ENCODE measurements at regions not wholly inside any gene's neighbourhood (a gene's known extent, or its start where the extent isn't known, plus 50 kb on each side); places are given as distances from the start of the nearest gene placed in this dataset.
"Not testable (repeated sequence)": the region's sequence is repeated elsewhere in the genome, so short reads cannot be mapped to it uniquely, and the experiment has no call there.

DNA sequence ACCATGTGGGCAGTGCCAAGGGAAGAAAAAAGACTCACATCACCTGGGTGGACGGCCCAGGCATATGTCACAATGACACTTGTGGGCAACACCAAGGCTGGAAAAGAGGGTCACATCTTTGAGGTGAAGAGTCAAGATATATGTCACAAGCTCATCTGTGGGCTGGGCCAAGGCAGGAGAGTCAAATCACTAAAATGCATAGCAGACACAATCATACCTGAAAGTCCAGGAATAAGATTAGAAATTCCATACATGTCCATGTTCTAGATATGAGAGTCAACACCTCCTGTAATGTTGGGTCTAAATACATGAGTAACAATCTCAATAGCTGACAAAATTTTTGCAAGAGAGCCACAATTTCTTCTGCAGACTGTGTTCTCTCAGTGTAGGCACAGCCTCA lies 145.0 kb downstream of the ZNF675 start:
- TF ChIP-seq CEBPB (IDR thresholded peaks at IDR 0.05) (no peak), SREBF2 (IDR thresholded peaks at IDR 0.05) (no peak), HEYL (CRISPR knock-in tag; IDR thresholded peaks at IDR 0.05) (no peak), RARB (CRISPR knock-in tag; IDR thresholded peaks at IDR 0.05) (no peak), MYC (IDR thresholded peaks at IDR 0.05; ENCODE audit: borderline replicate concordance, low read length) (no peak), ZNF302 (CRISPR knock-in tag; IDR thresholded peaks at IDR 0.05) (no peak), ESRRA (IDR thresholded peaks at IDR 0.05; ENCODE audit: borderline replicate concordance, low read length) (no peak), POLR2AphosphoS2 (conservative IDR thresholded peaks at IDR 0.05; ENCODE audit: low read length) (no peak)
- TF ChIP-seq, protein P1, sequence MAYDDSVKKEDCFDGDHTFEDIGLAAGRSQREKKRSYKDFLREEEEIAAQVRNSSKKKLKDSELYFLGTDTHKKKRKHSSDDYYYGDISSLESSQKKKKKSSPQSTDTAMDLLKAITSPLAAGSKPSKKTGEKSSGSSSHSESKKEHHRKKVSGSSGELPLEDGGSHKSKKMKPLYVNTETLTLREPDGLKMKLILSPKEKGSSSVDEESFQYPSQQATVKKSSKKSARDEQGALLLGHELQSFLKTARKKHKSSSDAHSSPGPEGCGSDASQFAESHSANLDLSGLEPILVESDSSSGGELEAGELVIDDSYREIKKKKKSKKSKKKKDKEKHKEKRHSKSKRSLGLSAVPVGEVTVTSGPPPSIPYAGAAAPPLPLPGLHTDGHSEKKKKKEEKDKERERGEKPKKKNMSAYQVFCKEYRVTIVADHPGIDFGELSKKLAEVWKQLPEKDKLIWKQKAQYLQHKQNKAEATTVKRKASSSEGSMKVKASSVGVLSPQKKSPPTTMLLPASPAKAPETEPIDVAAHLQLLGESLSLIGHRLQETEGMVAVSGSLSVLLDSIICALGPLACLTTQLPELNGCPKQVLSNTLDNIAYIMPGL (CRISPR knock-in tag; IDR thresholded peaks at IDR 0.05; ENCODE audit: borderline replicate concordance): no peak
- ATAC-seq: no peak
- ChIA-PET CTCF (no interaction called here), POLR2A (no interaction called here)
- DNase-seq (ENCODE audit: low read depth in 1 of 2, low spot score in 1 of 2): no peak
- Histone ChIP-seq H3K4me3 (no peak overlapping the region), H3K9me3 (peaks cover 35% of the 10 kb centered on the region), H3K4me2 (no peak overlapping the region), H3K4me1 (no peaks in the 10 kb centered on the region), H3K27ac (no peak overlapping the region)
- no peak for FAIRE-seq
- WGBS (ENCODE audit: missing lambda C conversion rate): 5% methylated on average over 1 of the region's 1 CpG

GRCh38 chr19:23540180-23540579 lies 144.9 kb upstream of the ZNF91 start:
- FAIRE-seq; CTCF ChIA-PET; ATAC-seq; DNase-seq (ENCODE audit: low read depth in 1 of 2, low spot score in 1 of 2); H3K4me1 ChIP-seq; H3K4me3 ChIP-seq; POLR2A ChIA-PET; H3K27ac ChIP-seq; H3K4me2 ChIP-seq: not testable (repeated sequence)
- WGBS (ENCODE audit: missing lambda C conversion rate): 4% methylated on average over 1 of the region's 1 CpG
- H3K9me3 ChIP-seq: peaks cover 27% of the 10 kb centered on the region

GRCh38 chr19:23539499-23539898 lies 144.2 kb upstream of the ZNF91 start:
- ChIA-PET CTCF (no interaction called here), POLR2A (no interaction called here)
- H3K4me3 ChIP-seq: no peak overlapping the region
- 1% methylated on average over 2 of the region's 2 CpGs for WGBS (ENCODE audit: missing lambda C conversion rate)
- no peak for DNase-seq (ENCODE audit: low read depth in 1 of 2, low spot score in 1 of 2)
- no peak overlapping the region for H3K4me2 ChIP-seq
- no peak for TF ChIP-seq POLR2A (IDR thresholded peaks at IDR 0.05; ENCODE audit: low read length)
- TF ChIP-seq NPAS2 (CRISPR knock-in tag; IDR thresholded peaks at IDR 0.05; ENCODE audit: borderline replicate concordance): no peak
- no peak for TF ChIP-seq NFE2L2 (conservative IDR thresholded peaks at IDR 0.05; ENCODE audit: low read length)
- no peak for TF ChIP-seq PHF8 (IDR thresholded peaks at IDR 0.05; ENCODE audit: borderline replicate concordance, low read depth)
- no peak for TF ChIP-seq CTCF (IDR thresholded peaks at IDR 0.05)
- TF ChIP-seq FOSB (CRISPR knock-in tag; IDR thresholded peaks at IDR 0.05): no peak
- no peak for TF ChIP-seq RAD21 (conservative IDR thresholded peaks at IDR 0.05 in 1 of 2, IDR thresholded peaks at IDR 0.05 in 1 of 2)
- no peak for TF ChIP-seq HDAC2 (IDR thresholded peaks at IDR 0.05)
- TF ChIP-seq, protein P2, sequence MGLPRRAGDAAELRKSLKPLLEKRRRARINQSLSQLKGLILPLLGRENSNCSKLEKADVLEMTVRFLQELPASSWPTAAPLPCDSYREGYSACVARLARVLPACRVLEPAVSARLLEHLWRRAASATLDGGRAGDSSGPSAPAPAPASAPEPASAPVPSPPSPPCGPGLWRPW (IDR thresholded peaks at IDR 0.05): no peak
- TF ChIP-seq, protein P3, sequence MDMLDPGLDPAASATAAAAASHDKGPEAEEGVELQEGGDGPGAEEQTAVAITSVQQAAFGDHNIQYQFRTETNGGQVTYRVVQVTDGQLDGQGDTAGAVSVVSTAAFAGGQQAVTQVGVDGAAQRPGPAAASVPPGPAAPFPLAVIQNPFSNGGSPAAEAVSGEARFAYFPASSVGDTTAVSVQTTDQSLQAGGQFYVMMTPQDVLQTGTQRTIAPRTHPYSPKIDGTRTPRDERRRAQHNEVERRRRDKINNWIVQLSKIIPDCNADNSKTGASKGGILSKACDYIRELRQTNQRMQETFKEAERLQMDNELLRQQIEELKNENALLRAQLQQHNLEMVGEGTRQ (IDR thresholded peaks at IDR 0.05): no peak
- TF ChIP-seq, protein P4, sequence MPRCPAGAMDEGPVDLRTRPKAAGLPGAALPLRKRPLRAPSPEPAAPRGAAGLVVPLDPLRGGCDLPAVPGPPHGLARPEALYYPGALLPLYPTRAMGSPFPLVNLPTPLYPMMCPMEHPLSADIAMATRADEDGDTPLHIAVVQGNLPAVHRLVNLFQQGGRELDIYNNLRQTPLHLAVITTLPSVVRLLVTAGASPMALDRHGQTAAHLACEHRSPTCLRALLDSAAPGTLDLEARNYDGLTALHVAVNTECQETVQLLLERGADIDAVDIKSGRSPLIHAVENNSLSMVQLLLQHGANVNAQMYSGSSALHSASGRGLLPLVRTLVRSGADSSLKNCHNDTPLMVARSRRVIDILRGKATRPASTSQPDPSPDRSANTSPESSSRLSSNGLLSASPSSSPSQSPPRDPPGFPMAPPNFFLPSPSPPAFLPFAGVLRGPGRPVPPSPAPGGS (IDR thresholded peaks at IDR 0.05): no peak
- TF ChIP-seq RCOR1 (IDR thresholded peaks at IDR 0.05; ENCODE audit: low read depth, low read length): no peak
- no peak overlapping the region for H3K27ac ChIP-seq
- no peaks in the 10 kb centered on the region for H3K4me1 ChIP-seq
- ATAC-seq: no peak
- FAIRE-seq: no peak
- H3K9me3 ChIP-seq: peaks cover 27% of the 10 kb centered on the region

- POLR2A ChIA-PET; CTCF ChIA-PET; ATAC-seq; H3K4me2 ChIP-seq; FAIRE-seq; DNase-seq (ENCODE audit: low read depth in 1 of 2, low spot score in 1 of 2); H3K27ac ChIP-seq; H3K4me1 ChIP-seq; H3K4me3 ChIP-seq: not testable (repeated sequence)
- peaks cover 15% of the 10 kb centered on the region; the same call in 2 of the 3 replicates for H3K9me3 ChIP-seq
These were observed 141.9 kb upstream of the ZNF91 start for GRCh38 chr19:23537136-23537535.

- CTCF ChIA-PET; DNase-seq (ENCODE audit: low read depth in 1 of 2, low spot score in 1 of 2); H3K4me1 ChIP-seq; H3K27ac ChIP-seq; POLR2A ChIA-PET; H3K4me3 ChIP-seq; ATAC-seq; FAIRE-seq; H3K4me2 ChIP-seq: not testable (repeated sequence)
- H3K9me3 ChIP-seq: peaks cover 13% of the 10 kb centered on the region; the same call in 2 of the 3 replicates
- WGBS (ENCODE audit: missing lambda C conversion rate): 4% methylated on average over 1 of the region's 1 CpG
These were observed 141.1 kb upstream of the ZNF91 start for GRCh38 chr19:23536341-23536740.

Data from A549 (cell line).